ENCODE measurements at regions not wholly inside any gene's neighbourhood (a gene's known extent, or its start where the extent isn't known, plus 50 kb on each side); places are given as distances from the start of the nearest gene placed in this dataset.

DNA sequence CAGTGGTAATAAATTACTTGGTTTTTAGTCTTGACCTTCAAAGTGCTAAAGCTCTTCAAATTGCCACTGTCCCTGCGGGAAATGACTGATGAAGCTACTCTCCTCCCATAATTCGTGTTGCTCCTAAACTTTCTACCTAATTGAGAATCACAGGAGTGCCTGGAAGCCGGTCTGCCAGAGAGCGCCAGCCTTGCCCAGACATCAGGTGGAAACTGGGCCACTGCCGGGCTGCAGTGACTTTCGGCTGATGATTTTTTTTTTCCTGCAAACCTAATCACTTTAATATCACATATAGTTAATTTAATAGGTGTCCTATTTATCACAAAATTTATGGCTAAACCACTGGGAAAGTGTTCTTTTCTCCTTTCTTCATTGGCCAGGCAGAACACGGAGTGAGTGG lies 59.6 kb upstream of the UBE3C start:
- no peak for TF ChIP-seq EZH2phosphoT487 (IDR thresholded peaks at IDR 0.05; ENCODE audit: insufficient read depth, low read depth)
- no peak for TF ChIP-seq EZH2 (IDR thresholded peaks at IDR 0.05; ENCODE audit: insufficient read depth, poor library complexity, severe bottlenecking)
